Right ventricle myocardium inferior (tissue), 1 donor: ENCODE measurements at regions not wholly inside any gene's neighbourhood (a gene's known extent, or its start where the extent isn't known, plus 50 kb on each side); places are given as distances from the start of the nearest gene placed in this dataset.

ENCODE experiments used
- ATAC-seq: fragments of 200-7000 bp; cut with Tn5 transposase; one replicate; pipeline ENCODE4 v1.9.1; 2020; ENCODE audit warnings: mild to moderate bottlenecking, moderate library complexity
- DNase-seq: peaks from one replicate; pipeline ENCODE4 v3.0.0; 2021; ENCODE audit errors: missing footprints
- intact Hi-C: fragments of 100-400 bp; cut with DNase I; formaldehyde crosslinking; loops from one replicate; pipeline ENCODE4 v1.11.0; 2022
- donor health status: DM: no; HTN: yes; CAD: no; lungs with severe emphysema.

DNA sequence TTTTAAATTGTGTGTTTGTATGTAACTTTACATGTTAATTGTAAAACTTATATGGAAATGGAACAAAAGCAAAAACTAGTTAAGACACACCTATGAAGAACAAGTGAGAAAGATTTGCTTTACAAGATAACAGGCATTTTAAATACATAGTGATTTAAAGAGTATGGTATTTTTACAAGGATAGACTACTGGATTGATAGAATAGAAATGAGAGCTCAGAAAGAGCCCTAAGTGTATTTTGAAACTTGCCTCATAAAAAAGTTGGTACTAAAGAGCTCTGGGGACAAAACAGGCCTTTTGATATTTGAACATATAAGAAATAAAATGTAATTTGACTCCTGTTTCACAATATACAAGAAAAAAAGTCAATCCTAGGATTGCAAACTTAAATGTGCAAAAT lies 928.4 kb downstream of the REEP3 start:
- intact Hi-C loops = no loop called here
- ATAC-seq (no peak), DNase-seq (no peak)

GRCh38 chr10:64450312-64450711 lies 929.1 kb downstream of the REEP3 start:
- intact Hi-C loops = no loop called here
- ATAC-seq (no peak), DNase-seq (no peak)

DNA sequence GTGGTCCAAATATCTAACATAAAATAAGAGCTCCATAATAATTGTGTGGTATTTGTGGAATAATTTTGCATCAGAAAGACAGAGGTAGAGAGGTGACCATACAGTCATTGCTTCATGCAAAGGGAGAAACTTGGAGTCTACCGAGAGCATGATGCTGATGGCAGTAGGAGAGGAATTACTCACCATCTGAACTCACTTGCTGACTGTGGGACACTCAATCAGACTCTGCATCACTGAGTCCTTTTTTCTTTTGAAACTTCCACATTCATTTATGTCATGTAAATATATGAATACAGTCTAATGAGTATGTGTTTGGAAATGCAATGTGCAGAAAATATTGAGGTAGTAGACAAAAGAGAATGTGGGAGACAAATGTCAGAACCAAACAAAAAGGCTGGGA lies 933.8 kb downstream of the REEP3 start:
- ATAC-seq (no peak), DNase-seq (no peak)
- intact Hi-C loops = no loop called here

DNA sequence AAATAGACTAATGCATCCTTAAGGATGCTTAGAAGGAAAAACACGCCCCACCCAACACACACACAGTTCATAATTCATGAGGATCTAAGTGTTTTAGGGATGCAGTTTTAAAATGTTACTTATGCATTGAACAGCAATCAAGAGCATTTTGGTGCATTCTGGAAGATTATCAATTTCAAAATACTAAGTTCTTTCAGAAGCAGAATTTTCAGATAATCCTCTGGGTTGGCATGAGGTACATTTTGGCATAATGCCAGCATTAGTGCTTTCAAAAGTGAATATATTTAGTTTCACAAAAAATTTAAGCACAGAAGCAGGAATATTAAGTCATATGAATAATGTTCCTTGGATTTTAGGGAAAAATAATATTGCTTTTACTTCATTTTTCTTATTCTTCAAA lies 937.1 kb downstream of the REEP3 start:
- intact Hi-C loops = no loop called here
- ATAC-seq = no peak
- no peak for DNase-seq

- no peak for ATAC-seq
- intact Hi-C loops = no loop called here
Measured at GRCh38 chr10:64463406-64463805, 942.2 kb downstream of the REEP3 start.

DNA sequence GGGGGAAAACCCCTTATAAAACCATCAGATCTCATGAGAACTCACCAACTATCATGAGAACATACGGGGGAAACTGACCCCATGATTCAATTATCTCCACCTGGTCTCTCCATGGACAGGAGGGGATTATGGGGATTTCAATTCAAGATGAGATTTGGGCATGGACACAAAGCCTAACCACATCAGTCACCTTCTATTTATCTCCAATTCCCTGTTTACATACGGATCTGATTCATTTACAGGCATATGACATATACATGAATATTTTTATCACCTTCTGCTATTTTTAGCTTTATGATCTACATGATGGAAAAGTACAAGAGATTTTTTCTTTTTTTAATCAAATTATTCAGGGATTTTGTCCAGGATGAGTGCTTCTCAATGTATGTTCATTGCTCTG lies 944.5 kb downstream of the REEP3 start:
- ATAC-seq = no peak
- intact Hi-C loops = no loop called here
- DNase-seq = no peak

More at GRCh38 chr10:64463406-64463805, 942.2 kb downstream of the REEP3 start:
- no peak for DNase-seq

GRCh38 chr10:64468219-64468618 lies 947.0 kb downstream of the REEP3 start:
- intact Hi-C loops = no loop called here
- DNase-seq = no peak
- ATAC-seq = no peak

GRCh38 chr10:64476506-64476905 lies 955.3 kb downstream of the REEP3 start:
- DNase-seq = no peak
- ATAC-seq = no peak
- intact Hi-C loops = no loop called here

DNA sequence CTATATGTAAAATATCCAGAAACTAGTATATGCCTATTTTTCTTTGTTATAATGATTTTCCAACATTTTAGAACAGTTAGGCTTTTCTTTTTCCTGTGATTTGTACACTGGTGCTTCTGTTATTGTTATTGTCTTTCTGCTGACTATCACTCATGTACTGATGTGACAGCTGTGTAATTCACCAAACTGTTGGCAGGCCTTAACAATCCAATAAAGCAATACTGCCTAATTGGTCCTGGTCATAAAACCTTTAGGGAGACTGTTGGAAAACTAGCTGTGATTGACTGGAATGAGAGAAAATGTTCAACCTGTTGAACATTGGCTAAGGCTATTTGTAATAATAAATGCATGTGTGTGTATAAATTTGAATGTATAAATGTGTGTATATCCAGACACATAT lies 956.6 kb downstream of the REEP3 start:
- intact Hi-C loops = no loop called here
- DNase-seq (no peak), ATAC-seq (no peak)

DNA sequence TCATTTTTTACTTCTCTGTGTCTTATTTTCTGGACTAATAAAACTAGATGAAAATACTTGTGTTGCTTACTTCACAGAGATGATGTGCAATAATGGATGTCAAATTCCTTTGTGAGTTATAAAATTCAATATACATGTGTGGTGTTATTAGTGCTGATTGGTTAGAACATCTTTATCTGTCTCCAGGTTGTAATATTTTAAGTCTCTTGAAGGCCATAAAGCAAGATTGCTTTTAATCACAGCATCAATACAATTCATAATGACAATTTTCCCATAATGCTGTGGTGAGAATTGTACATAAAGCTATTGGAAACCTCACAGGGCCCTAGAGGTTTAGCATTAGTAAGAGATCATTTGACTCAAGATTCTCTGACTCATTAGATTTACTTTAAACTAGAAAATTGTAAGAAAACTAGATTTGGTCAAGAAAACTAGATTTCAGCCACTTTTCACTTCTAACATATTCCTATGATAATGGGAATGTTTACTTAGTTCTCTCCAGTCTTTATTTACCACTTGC lies 963.7 kb downstream of the REEP3 start:
- ATAC-seq (no peak), DNase-seq (no peak)
- intact Hi-C loops = no loop called here

DNA sequence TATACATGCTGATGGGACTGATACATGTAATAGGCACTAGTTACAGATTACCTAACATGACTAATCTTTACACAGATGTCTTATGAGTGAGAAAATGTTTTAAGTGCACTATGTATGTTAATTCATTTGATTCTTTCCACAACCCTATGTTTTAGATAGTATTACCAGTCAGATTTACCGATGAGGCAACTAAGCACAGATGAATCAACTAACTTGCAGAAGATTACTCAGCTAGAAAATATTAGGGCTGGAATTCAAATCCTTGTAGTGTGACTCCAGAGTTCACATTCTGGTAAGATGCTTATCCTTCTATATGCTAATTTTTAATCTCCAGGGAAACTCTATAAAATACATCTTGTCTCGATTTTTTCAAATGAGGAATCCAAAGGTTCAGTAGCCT lies 964.9 kb downstream of the REEP3 start:
- DNase-seq (no peak), ATAC-seq (no peak)
- intact Hi-C loops = no loop called here

GRCh38 chr10:64486901-64487300 lies 965.7 kb downstream of the REEP3 start:
- intact Hi-C loops = no loop called here
- no peak for DNase-seq
- ATAC-seq = no peak

DNA sequence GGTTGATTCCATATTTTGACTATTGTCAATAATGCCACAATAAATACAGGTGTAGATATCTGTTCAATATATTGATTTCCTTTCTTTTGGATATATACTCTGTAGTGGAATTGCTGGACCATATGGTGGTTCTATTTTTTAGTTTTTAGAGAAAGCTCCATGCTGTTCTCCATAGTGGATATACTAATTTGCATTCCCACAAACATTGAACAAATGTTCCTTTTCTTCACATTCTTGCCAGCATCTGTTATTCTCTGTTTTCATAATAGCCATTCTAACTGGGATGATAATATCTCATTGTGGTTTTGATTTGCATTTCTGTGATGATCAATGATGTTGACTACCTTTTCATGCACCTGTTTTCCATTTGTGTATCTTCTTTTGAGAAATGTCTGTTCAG lies 973.7 kb downstream of the REEP3 start:
- DNase-seq (no peak), ATAC-seq (no peak)
- intact Hi-C loops = no loop called here

DNA sequence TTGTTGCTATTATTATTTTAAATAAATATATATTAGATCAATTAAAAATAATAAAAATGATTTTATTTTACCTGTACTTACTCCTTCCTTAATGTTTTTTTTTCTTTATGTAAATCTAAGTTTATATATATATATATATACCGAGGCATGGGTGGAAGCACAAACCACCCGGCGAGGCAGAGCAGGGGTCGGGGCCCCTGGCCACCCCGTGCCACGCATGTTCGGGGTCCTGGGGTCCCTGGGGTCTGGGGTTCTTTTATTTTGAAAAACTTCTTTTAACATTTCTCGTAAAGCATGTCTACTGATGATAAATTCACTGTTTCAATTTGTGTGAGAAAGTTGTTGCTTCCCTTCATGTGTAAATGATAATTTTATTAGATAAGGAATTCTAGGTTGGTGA lies 976.1 kb downstream of the REEP3 start:
- DNase-seq (no peak), ATAC-seq (no peak)
- intact Hi-C loops = no loop called here

GRCh38 chr10:64501807-64502206 lies 980.6 kb downstream of the REEP3 start:
- DNase-seq (no peak), ATAC-seq (no peak)
- intact Hi-C loops = no loop called here

DNA sequence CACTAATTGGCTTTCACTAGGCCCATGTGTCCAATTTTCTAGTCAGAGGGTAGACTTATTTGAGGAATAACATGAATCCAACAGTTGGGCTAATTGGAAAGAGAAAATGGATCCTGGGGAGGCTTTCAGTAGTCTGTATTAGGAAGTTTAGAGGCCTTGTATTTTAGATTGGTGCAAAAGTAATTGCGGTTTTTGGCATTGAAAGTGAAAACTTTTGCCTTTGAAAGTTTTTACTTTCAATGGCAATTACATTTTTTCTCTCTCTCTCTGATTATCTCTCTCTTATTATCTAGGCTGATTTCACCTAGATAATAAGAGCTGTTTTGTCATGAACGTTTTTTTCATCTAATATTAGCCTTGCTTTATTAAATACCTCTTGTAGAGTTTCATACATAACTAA lies 981.7 kb downstream of the REEP3 start:
- no peak for DNase-seq
- intact Hi-C loops = no loop called here
- no peak for ATAC-seq

GRCh38 chr10:64503429-64503828 lies 982.2 kb downstream of the REEP3 start:
- no peak for ATAC-seq
- no peak for DNase-seq
- intact Hi-C loops = no loop called here

DNA sequence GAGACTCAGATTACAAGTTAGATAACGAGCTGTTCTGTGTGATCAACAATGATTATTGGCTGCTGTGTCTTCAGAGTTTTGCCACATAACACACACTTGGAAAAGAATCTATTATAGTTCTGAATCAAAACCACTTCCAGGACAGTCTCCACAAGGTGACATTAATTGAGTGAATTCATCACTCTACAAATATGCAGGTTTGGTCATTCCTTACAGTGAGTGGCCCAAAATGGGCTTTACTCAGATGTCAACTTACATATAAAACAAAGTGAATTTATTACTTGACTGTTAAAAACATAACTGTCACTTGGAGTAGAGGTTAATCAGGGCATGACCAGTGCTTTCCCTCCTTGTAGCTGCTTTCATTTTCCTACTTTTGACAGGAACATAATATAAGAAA lies 984.3 kb downstream of the REEP3 start:
- intact Hi-C loops = no loop called here
- DNase-seq (no peak), ATAC-seq (no peak)

- ATAC-seq = no peak
- intact Hi-C loops = no loop called here
- DNase-seq = no peak
Measured at GRCh38 chr10:64506963-64507362, 985.8 kb downstream of the REEP3 start.

- ATAC-seq (no peak), DNase-seq (no peak)
- intact Hi-C loops = no loop called here
Measured at GRCh38 chr10:64507651-64508028, 986.4 kb downstream of the REEP3 start.

DNA sequence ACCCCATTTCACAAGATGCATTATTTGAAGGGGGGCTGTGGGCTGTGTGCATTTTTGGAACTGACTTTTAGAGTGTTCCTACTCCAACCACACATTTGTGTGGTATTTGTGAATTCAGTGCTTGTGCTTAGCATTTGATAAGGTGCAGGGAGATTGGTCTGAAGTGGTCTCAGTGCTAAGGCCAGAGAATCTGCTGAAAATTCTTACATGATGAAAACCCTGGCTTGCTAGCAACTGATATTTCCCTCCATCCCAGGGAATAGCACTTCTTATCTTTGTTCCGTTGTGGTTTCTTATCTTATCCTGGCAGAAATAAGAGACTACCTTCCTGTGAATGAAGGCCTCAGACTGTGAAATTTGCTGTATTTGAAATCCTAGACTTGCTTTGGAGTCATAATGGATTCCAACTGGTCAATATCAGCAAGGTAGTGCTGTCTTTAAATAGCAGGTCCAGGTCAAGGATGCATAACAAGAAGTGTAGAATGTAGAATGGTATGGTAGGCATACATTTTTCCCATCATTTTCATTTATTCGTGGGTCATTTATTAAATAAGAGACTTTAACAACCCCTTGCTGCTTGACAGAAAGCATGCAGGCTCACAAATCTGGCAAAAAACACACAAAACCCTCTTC lies 986.9 kb downstream of the REEP3 start:
- no peak for ATAC-seq

More for the DNA sequence above, 986.9 kb downstream of the REEP3 start:
- intact Hi-C loops = no loop called here
- DNase-seq = no peak
